ENCODE measurements at regions not wholly inside any gene's neighbourhood (a gene's known extent, or its start where the extent isn't known, plus 50 kb on each side); places are given as distances from the start of the nearest gene placed in this dataset.

DNA sequence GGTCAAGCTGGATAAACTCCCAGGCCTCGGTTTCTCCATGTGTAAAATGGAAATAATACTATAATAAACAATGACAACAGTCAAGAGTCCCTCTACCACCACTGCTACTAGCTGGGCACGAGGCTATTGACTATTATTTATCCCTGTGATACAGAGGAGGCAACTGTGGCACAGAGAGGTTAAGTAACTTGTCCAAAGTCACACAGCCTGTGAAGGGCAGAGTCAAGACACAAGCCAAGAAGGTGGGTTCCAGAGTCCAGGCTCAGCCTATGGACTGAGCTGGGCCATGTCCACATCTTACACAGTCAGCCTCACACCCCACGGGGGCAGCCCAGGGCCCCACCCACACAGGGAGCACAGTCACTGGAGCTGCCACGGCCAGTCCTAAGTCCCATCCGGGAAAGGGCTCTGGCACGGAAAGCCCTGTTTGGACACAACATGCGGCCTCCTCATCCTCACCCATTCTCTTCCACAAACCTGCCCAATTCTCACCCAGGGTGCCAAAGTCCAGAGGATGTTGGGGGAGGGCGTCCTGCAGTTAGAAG is 384.0 kb downstream of the SHANK2 start:
- in situ Hi-C loops (cut with HindIII; ENCODE audit: low pct_ligation_motif_present, low sequenced_read_pairs): no loop called here
- TF ChIP-seq, protein P1, sequence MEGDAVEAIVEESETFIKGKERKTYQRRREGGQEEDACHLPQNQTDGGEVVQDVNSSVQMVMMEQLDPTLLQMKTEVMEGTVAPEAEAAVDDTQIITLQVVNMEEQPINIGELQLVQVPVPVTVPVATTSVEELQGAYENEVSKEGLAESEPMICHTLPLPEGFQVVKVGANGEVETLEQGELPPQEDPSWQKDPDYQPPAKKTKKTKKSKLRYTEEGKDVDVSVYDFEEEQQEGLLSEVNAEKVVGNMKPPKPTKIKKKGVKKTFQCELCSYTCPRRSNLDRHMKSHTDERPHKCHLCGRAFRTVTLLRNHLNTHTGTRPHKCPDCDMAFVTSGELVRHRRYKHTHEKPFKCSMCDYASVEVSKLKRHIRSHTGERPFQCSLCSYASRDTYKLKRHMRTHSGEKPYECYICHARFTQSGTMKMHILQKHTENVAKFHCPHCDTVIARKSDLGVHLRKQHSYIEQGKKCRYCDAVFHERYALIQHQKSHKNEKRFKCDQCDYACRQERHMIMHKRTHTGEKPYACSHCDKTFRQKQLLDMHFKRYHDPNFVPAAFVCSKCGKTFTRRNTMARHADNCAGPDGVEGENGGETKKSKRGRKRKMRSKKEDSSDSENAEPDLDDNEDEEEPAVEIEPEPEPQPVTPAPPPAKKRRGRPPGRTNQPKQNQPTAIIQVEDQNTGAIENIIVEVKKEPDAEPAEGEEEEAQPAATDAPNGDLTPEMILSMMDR (IDR thresholded peaks at IDR 0.05; ENCODE audit: low read depth, low read length, missing control alignments): no peak
- H3K4me3 ChIP-seq (ENCODE audit: low read depth, low read length): no peak overlapping the region

DNA sequence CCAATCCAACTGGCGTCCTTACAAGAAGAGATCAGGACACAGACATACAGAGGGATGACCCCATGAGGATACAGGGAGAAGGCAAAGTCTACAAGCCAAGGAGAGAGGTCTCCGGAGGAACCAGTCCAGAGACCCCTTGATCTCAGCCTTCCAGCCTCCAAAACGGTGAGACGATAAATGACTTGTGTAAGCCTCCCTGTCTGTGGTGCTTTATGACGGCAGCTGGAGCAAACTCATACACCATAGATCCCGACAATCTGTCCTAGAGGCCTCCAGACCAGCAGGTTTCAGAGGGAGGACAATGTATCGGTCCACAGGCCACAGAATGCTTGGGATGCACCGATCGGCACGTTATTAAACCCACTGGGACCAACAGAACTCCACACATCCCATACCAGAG is 383.3 kb downstream of the SHANK2 start:
- Histone ChIP-seq H3K4me3 (ENCODE audit: low read depth, low read length) (no peak overlapping the region), H3K27me3 (replicated peaks) (no peaks in the 10 kb centered on the region), H3K36me3 (replicated peaks) (no peaks in the 10 kb centered on the region), H3K27ac (no peak overlapping the region)
- TF ChIP-seq, protein P1 (IDR thresholded peaks at IDR 0.05; ENCODE audit: low read depth, low read length, missing control alignments): no peak
- no peak for DNase-seq
- in situ Hi-C loops (cut with HindIII; ENCODE audit: low pct_ligation_motif_present, low sequenced_read_pairs): no loop called here

More for the DNA sequence above, 384.0 kb downstream of the SHANK2 start:
- no peaks in the 10 kb centered on the region for H3K27me3 ChIP-seq (replicated peaks)
- H3K27ac ChIP-seq: no peak overlapping the region
- no peaks in the 10 kb centered on the region for H3K36me3 ChIP-seq (replicated peaks)
- DNase-seq: no peak

DNA sequence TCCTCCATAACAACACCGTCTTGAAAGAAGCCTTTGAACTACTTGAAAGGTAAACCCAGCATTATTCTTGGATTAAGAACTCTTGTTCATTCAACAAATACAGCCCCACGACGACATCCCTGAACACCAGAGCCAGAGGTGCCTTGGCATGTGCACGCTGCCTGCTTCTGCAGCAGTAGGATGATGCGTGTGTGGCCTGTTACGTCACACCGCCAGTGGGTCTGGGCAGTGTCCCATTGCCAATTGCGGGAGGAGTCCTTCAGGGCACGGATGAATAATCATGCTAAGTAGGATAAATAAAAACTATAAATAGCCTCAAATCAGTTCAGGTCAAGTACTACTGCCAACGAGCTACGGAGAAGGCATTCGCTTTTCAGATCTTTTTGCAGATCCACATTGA is 380.5 kb downstream of the SHANK2 start:
- Histone ChIP-seq H3K27me3 (replicated peaks) (no peaks in the 10 kb centered on the region), H3K27ac (no peak overlapping the region), H3K36me3 (replicated peaks) (no peaks in the 10 kb centered on the region), H3K4me3 (ENCODE audit: low read depth, low read length) (no peak overlapping the region)
- TF ChIP-seq, protein P1 (IDR thresholded peaks at IDR 0.05; ENCODE audit: low read depth, low read length, missing control alignments): no peak
- DNase-seq: no peak
- in situ Hi-C loops (cut with HindIII; ENCODE audit: low pct_ligation_motif_present, low sequenced_read_pairs): no loop called here

DNA sequence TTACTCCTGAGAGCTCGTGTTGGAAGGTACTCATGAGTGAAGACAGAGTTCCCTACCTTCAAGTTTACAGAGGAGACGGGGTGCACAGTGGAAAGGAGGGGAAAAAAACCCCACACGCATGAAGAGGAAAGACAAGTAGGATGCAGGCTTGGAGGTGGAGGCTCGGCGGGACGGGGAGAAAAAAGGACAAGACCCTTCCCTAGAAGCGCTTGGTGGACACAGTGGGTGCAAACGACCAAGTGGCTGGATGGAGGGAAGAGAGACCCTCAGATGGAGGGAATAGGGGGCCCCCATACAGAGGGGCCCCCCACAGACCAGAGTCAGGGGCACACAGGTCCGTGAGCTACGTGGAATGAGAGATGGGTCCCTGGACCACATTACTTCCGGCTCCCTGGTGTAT is 380.1 kb downstream of the SHANK2 start:
- TF ChIP-seq, protein P1 (IDR thresholded peaks at IDR 0.05; ENCODE audit: low read depth, low read length, missing control alignments): no peak
- no peak overlapping the region for H3K27ac ChIP-seq
- no peak for DNase-seq
- H3K36me3 ChIP-seq (replicated peaks): no peaks in the 10 kb centered on the region
- no peak overlapping the region for H3K4me3 ChIP-seq (ENCODE audit: low read depth, low read length)
- H3K27me3 ChIP-seq (replicated peaks): no peaks in the 10 kb centered on the region
- in situ Hi-C loops (cut with HindIII; ENCODE audit: low pct_ligation_motif_present, low sequenced_read_pairs): no loop called here

DNA sequence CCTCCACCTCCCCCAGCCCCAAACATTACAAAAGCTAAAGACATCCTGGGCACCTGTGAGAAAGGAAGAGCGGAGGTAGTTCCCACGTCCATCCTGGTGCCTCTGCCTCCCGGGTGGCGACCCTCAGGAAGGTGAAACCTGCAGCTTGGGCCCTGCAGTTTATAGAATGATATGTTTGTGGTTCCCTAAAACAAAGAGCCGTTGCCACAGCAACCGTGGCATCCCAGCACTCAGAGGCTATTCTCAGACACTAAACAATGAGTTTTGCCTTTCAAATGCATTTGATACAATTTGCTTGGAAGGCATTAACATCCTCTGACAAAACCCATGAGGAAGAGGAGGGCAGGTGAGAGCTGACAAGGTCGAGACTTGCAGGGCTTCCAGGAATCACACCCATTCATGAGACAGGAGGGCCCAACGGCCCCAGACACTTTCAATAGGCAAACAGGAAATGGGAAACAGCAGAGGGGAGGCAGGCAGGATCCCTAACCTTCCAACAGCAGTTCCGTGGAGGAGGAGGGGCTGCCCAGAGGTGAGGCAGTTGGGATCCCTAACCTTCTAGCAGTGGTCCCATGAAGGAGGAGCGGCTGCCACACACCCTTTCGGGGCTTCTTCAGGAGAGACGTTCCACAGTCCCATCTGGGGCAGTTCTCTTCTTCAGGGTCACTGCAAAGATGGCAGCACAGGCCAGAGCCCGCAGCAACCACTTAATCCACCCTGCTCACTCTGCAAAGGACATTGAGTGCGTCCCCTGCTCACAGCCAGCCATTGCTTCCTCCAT is 379.2 kb downstream of the SHANK2 start:
- no peaks in the 10 kb centered on the region for H3K36me3 ChIP-seq (replicated peaks)
- no peak for DNase-seq
- no peaks in the 10 kb centered on the region for H3K27me3 ChIP-seq (replicated peaks)
- no peak overlapping the region for H3K4me3 ChIP-seq (ENCODE audit: low read depth, low read length)
- H3K27ac ChIP-seq: no peak overlapping the region
- in situ Hi-C loops (cut with HindIII; ENCODE audit: low pct_ligation_motif_present, low sequenced_read_pairs): no loop called here
- TF ChIP-seq, protein P1 (IDR thresholded peaks at IDR 0.05; ENCODE audit: low read depth, low read length, missing control alignments): no peak
